AG09309 (cell line): ENCODE measurements at regions not wholly inside any gene's neighbourhood (a gene's known extent, or its start where the extent isn't known, plus 50 kb on each side); places are given as distances from the start of the nearest gene placed in this dataset.

Experiments used
- DNase-seq: peaks from one replicate; pipeline ENCODE4 v3.0.0-alpha.2; 2010; ENCODE audit warnings: low read depth
- H3K4me3 ChIP-seq: 2 replicates; pipeline ENCODE4 v1.5.1; 2011; ENCODE audit warnings: mild to moderate bottlenecking, low read depth, low read length, moderate library complexity; ENCODE audit not compliant: control insufficient read depth
- TF ChIP-seq, protein P1 (sequence below): IDR thresholded peaks from 2 replicates; pipeline ENCODE4 v1.5.1; 2011; ENCODE audit warnings: mild to moderate bottlenecking, low read depth, low read length, inconsistent platforms; ENCODE audit not compliant: insufficient read depth, control insufficient read depth; ENCODE audit errors: missing control alignments

DNA sequence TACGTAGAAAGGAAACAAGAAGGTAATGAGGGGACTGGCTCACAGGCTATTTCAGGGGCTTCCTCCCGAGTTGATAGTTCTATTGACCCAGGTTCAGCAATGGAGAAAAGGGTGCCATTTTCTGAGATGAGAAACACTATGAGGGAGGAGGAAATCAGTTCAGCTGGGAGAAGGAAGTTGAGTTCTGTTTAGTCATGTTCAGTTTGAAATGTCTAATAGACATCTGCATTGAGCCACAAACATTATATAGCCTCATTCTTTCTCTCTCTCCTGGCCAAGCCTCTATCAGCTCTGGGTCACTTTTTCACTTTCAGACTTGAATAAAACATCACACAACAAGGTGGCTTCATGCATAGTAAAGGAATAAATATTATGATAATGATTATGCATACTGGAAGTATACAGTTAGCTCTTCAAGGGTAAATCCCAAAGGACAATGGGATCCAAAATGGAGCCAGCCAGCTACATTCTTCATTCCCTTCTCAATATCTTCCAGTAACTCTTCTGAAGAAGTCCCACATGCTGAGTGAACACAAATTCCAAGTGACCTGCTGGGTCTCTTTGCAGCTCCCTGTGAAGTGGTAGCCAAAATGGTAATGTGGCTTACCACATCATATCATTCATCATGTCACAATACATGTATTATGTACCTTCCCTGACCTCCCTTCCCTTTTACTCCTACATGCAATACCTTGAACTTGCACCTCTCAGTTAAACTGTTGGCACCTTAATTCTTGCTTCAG lies 80.9 kb upstream of the CD44 start:
- no peak for DNase-seq
- TF ChIP-seq, protein P1, sequence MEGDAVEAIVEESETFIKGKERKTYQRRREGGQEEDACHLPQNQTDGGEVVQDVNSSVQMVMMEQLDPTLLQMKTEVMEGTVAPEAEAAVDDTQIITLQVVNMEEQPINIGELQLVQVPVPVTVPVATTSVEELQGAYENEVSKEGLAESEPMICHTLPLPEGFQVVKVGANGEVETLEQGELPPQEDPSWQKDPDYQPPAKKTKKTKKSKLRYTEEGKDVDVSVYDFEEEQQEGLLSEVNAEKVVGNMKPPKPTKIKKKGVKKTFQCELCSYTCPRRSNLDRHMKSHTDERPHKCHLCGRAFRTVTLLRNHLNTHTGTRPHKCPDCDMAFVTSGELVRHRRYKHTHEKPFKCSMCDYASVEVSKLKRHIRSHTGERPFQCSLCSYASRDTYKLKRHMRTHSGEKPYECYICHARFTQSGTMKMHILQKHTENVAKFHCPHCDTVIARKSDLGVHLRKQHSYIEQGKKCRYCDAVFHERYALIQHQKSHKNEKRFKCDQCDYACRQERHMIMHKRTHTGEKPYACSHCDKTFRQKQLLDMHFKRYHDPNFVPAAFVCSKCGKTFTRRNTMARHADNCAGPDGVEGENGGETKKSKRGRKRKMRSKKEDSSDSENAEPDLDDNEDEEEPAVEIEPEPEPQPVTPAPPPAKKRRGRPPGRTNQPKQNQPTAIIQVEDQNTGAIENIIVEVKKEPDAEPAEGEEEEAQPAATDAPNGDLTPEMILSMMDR: no peak
- no peak overlapping the region for H3K4me3 ChIP-seq

DNA sequence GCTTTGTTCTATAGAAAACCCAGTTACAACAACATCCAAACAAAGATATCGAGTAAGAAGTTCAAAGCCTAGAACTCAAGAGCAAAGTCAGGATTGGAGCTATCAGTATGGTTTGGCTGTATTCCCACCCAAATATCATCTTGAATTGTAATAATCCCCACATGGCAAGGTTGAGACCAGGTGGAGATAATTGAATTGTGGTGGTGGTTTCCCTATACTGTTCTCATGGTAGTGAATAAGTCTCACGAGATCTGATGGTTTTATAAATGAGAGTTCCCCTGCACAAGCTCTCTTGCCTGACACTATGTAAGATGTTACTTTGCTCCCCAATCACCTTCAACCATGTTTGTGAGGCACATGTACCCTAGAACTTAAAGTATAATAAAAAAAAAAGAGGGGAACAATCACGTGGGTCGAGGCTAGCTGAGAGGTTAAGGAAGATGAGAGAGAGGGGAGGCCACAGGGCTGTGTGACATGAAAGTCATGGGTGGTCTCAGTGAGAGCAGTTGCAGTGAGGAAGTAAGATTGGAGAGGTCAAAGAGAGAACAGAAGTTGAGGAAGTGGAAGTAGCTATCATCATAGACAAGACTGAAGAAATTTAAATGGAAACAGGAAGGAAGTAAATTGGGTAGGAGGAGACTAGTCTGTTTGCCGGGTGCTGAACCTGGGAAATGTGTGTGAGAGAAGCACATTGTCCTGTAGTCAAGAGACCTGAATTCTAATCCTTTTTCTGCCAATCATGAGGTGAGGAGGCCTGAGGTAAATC lies 80.1 kb upstream of the CD44 start:
- TF ChIP-seq, protein P1: no peak
- no peak overlapping the region for H3K4me3 ChIP-seq
- DNase-seq: no peak

DNA sequence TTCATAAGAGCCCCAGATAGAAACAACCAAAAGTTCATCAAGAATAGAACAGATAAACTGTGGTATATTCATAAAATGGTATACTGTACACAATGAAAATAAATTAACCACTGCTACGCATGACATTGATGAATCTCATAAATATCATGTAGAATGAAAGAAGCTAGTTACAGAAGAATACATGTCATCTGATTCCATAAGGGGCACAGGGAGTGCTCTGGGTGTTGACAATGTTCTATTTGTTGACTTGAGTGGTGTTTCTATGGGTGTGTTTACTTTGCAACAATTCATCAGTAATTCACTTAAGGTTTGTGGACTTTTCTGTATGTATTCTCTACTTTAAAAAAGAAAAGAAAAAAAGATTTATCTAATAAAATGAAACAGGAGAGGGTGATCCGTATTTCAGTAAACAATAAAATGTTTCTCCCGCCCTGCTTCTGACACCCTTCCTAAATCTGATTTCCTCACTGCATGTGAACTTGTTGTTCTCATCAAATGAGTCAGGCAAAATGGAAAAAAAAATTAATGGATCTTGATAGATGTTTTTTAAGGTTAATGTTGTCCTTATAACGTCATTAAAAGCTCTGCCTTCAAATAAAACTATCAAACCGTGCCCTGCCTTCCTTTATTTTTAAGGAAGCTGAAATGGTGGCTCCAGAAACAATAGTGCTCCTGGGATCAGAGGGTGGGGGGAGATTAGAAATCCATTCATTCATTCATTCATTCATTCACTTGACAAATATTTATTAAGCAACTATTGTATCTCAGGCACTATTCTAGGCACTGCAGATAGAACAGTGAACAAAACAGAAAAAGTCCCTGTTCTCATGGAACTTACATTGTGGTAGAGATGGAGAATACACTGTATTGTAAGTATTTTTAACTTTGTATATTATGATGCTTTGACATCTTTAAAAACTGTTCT lies 77.2 kb upstream of the CD44 start:
- DNase-seq: no peak
- H3K4me3 ChIP-seq: no peak overlapping the region
- TF ChIP-seq, protein P1: no peak

DNA sequence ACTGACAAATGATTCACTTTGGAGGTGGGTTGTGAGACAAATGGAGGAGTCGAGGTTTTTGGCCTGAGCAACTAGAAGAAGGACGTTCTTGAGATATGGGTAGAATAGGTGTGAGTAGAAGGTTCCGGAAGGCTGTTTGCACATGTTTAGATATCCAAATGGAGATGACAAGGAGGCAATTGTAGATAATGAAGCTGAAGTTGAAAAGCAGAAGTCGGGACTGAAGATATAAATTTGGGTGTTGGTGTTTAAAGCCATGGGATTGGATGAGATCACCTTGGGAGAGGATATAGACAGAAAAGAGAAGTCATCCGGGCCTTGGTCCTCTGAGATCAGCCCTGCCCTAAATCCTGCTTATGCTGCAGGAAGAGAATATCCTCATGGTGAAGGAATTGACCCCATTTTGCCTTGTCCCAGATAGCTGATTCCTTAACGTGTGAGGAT lies 75.5 kb upstream of the CD44 start:
- DNase-seq: no peak
- TF ChIP-seq, protein P1: no peak
- H3K4me3 ChIP-seq: no peak overlapping the region

DNA sequence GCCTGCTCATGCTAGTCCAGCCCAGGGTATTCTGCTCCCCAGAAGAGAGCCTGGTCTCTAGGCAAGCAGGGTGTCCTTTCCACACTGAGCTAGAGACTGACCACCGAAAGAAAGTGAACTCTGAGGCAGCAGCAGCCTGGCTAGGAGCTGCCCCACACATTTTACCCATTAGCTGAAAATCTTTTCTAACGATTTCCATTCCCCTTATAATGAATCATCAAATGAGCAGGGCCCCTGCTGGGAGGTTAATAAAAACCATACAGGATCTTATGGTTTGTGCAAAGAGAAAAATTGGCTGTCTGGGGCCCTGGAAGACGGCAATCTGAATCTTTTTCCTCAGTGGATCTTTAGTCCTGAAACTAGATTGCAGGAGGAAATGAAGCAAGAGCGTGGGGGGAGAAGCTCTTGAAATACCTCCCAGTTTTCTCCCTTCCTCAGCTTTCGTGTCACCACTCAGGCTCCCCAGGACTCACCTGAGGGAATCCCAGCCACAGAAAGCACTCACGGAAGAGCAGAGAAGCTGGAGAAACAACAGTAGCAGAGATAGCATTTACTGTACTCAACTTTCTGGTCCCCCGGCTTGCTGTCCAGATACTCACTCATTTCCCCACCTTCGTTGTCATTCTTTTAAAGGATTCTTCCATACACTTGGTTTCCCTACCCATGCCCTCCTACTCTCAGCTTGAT lies 74.7 kb upstream of the CD44 start:
- peak; percentile 75 for DNase-seq
- TF ChIP-seq, protein P1: no peak
- peak overlapping the region; percentile 4; the same call in 1 of the 2 replicates for H3K4me3 ChIP-seq

DNA sequence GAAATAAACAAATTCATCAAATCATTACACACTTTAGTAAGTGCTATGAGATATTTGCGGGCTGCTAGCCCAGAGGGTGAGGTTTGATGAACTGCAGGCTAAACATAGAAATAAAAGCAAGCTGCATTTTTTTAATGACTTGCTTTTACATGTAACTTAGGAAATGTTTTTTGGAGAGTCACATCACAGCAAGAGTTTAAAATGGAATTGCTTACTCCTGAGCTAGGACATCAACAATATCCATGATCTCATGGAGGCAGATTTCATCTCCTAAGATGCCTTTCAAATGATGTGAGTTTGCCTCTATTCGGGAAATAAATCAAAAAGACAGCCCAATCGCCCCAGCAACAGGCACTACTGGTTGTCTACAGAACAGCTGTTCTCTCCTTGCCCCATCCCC lies 73.4 kb upstream of the CD44 start:
- DNase-seq: no peak
- H3K4me3 ChIP-seq: no peak overlapping the region
- TF ChIP-seq, protein P1: no peak
